GM18520 (cell line): ENCODE measurements at regions not wholly inside any gene's neighbourhood (a gene's known extent, or its start where the extent isn't known, plus 50 kb on each side); places are given as distances from the start of the nearest gene placed in this dataset.
"Not testable (repeated sequence)": the region's sequence is repeated elsewhere in the genome, so short reads cannot be mapped to it uniquely, and the experiment has no call there.

Source experiments
- ATAC-seq: cut with Tn5 transposase; IDR thresholded peaks from one replicate; pipeline ENCODE4 v1.9.1; 2021; ENCODE audit not compliant: unreplicated experiment

- ATAC-seq = not testable (repeated sequence)
These were observed 160.2 kb upstream of the DYRK2 start for GRCh38 chr12:67488349-67488748.

- ATAC-seq = no peak
These were observed 159.5 kb upstream of the DYRK2 start for GRCh38 chr12:67489007-67489406.

- no peak for ATAC-seq
These were observed 152.0 kb upstream of the DYRK2 start for GRCh38 chr12:67496581-67496980.

- ATAC-seq = no peak
These were observed 149.6 kb upstream of the DYRK2 start for GRCh38 chr12:67498991-67499390.

GRCh38 chr12:67501362-67501761 is 147.2 kb upstream of the DYRK2 start:
- ATAC-seq = no peak

GRCh38 chr12:67504026-67504425 is 144.5 kb upstream of the DYRK2 start:
- no peak for ATAC-seq

- ATAC-seq = no peak
These were observed 141.8 kb upstream of the DYRK2 start for GRCh38 chr12:67506739-67507138.

GRCh38 chr12:67508830-67509229 is 139.7 kb upstream of the DYRK2 start:
- ATAC-seq = no peak

GRCh38 chr12:67509666-67510386 is 138.7 kb upstream of the DYRK2 start:
- no peak for ATAC-seq

- no peak for ATAC-seq
These were observed 136.5 kb upstream of the DYRK2 start for GRCh38 chr12:67512061-67512460.

- ATAC-seq = no peak
These were observed 134.0 kb upstream of the DYRK2 start for GRCh38 chr12:67514502-67514901.

- ATAC-seq = peak; percentile 85
These were observed 132.7 kb upstream of the DYRK2 start for GRCh38 chr12:67515679-67516340.

- no peak for ATAC-seq
These were observed 131.2 kb upstream of the DYRK2 start for GRCh38 chr12:67517181-67517887.

GRCh38 chr12:67519484-67520433 is 128.8 kb upstream of the DYRK2 start:
- ATAC-seq = no peak

GRCh38 chr12:67520606-67521005 is 127.9 kb upstream of the DYRK2 start:
- no peak for ATAC-seq

- ATAC-seq = no peak
These were observed 126.3 kb upstream of the DYRK2 start for GRCh38 chr12:67522222-67522621.

GRCh38 chr12:67523538-67523937 is 125.0 kb upstream of the DYRK2 start:
- no peak for ATAC-seq

- ATAC-seq = no peak
These were observed 123.5 kb upstream of the DYRK2 start for GRCh38 chr12:67524861-67525616.

- no peak for ATAC-seq
These were observed 123.0 kb upstream of the DYRK2 start for GRCh38 chr12:67525617-67525884.

GRCh38 chr12:67526129-67526528 is 122.4 kb upstream of the DYRK2 start:
- ATAC-seq = no peak
